Anterior cingulate cortex (tissue), 58 donors: ENCODE measurements at regions not wholly inside any gene's neighbourhood (a gene's known extent, or its start where the extent isn't known, plus 50 kb on each side); places are given as distances from the start of the nearest gene placed in this dataset.
A peak's percentile ranks its signal among the peaks of the same experiment; 100 is the strongest.

Experiments used
- DNase-seq, 58 donors: peaks; one replicate each; lab custom pipeline; 2025; lab: John Stamatoyannopoulos, UW

- DNase-seq: no peak
Observed at GRCh38 chr5:60223342-60223741, 329.8 kb upstream of the PDE4D start.

GRCh38 chr5:60219921-60220320 lies 326.4 kb upstream of the PDE4D start:
- DNase-seq: no peak

- DNase-seq: no peak
Observed at GRCh38 chr5:60210810-60211209, 317.3 kb upstream of the PDE4D start.

DNA sequence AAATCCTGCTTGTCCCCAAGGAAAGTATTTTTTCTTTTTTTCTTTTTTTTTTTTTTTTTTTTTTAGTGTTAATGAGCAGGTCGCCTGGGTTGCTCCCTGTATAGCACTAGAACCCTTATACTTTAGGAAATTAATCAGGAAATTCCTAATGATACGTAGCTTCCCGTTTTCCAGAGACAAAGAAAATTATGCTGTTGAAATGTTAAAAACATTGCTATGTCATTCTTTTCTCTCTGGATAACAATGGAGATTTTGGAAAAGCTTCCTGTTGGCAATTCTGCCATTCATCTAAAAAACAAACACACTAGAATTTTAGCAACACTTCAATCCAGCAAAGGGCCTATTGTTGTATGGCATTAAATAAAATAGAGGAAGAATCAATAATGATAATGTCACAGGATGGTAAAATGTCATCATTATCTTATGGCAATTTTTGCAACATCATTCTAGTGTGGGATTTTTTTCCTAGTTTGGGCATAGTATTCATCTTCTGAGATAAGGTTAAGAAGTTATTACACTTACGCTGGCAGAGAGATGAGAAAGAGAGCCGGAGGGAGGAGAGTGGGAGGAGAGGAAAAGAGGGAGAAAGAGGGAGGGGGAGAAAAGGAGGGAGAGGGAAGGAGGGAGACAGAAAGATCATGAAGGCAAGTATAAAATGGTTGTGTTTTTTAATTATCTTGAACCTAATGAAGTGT lies 315.8 kb upstream of the PDE4D start:
- no peak for DNase-seq

GRCh38 chr5:60208716-60209115 lies 315.2 kb upstream of the PDE4D start:
- no peak for DNase-seq

DNA sequence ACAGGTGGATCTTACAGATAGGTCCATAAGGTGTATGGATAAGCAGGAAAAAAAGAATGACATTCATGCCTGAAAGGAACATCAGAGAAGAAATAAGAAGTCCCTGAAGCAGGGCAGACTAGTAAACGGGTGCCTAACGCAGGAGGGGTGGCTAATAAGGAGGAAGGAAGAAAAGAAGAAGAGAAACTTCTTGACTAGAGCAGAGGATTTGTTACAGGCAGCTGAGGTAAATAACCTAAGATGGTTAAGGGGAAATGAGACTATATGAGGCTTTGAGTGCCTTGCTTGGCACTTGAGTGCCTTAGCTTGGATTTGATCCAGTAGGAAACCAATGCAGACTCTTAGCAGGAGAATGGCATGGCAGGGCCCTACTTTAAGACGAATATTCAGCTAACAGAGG lies 313.5 kb upstream of the PDE4D start:
- no peak for DNase-seq

DNA sequence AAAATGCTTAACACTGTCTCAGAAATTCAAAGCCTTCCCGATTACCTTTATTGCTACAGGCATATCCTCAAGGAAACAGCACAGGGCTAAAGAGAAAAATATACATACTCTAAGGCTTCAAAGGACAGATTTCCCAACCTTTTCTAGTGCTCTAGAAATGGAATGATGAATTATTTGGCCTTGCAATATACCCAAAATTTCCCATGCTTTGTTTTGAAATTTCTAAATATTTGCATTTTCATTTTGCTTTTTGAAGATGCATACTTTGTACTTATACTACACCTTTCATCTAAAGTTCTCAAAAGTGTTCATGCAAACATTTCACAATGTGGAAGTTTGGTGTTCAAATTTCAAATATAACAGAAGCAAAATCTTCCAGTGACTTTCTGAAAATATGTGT lies 312.7 kb upstream of the PDE4D start:
- no peak for DNase-seq

DNA sequence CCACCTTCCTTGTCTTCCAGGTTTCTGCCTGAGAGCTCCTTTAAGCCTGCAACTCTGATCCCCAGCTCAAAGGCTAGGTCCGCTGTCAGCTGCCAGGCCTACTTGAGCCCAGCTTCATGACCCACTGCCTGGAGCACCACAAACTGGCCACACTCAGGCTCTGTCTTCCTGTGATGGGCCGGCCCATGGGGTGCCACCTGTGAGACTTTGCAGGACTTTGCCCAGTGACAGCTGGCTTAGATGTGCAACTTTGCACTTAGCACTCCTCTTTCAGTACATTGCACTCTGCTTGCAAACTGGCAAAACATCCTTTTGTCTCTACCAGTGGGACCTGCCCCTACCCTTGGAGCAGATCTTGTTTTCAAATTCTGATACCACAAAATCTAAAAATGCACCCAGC lies 311.5 kb upstream of the PDE4D start:
- no peak for DNase-seq

DNA sequence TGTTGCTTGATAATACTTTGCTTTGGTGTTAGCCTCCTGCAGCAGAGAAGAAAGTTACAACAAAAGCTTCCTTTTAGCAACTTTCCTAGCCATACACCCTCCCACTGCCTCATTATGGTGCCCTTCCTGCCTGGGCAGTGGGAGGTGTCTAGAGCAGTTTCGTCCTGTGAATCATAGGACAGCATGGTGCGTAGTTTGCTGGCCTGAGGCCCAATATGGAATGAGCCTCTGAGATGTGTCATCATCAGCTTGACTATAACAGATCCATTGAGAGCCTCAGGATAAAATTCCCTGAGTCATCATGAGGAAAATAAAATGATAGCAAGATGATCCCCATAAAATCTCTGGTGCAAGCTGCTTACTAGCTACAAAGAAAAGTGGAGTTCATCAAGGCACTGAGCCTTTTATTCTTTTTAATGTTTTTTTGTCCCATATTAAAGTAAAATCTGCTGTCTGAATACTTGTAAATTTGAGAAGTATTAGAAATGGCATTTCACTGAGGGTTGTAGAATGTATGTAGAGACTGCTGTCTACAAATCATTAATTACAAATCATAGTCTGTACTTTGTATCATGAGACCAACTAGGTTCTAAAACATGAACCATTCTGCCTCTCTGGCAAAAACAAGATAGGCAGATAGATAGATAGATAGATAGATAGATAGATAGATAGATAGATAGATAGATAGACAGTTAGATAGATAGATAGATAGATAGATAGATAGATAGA lies 303.0 kb upstream of the PDE4D start:
- DNase-seq: peak in 25 of 58 donors; percentile 1 to 60 (median 20)

GRCh38 chr5:60195551-60195950 lies 302.0 kb upstream of the PDE4D start:
- DNase-seq: no peak

GRCh38 chr5:60195083-60195482 lies 301.6 kb upstream of the PDE4D start:
- DNase-seq: no peak

DNA sequence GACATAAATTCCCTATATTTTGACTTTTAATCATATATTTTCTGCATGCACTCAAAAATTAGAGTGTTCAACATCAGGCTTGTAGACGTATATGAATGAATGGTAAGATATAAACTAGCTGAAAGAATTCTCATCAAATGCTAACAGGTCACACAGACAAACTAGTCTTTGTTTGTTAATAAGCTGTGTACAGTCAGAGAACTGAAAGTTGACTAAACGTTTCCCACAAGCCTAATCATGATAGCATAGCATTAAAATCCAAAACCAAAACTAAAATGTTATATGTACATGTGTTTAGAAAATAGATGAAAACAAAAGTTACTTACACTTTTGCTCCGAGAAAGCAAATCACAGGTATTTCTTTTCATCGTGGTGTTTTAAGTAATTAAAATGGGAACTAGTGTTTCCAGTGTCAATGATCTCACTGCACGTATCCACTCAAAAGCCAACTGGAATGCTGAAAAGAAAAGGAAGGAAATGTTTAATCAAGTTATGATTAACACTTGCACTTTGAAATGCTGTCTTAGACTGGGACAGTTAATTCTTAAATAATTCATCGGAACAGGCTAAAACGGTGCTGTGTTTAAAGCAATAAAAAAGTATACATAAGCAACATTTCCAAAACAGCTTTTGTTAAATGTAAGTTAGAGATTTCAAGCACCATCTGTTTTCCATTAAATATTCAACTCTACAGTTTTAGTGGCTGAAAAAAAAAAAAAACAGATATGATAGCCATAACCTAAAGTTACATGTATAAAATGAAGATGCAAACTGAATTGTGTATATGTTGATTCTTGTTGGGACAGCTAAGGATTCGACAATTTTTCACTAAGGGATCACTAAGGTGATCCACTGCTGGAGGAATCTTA lies 291.9 kb upstream of the PDE4D start:
- no peak for DNase-seq

- no peak for DNase-seq
Observed at GRCh38 chr5:60184606-60185005, 291.1 kb upstream of the PDE4D start.

- DNase-seq: no peak
Observed at GRCh38 chr5:60183881-60184280, 290.4 kb upstream of the PDE4D start.

DNA sequence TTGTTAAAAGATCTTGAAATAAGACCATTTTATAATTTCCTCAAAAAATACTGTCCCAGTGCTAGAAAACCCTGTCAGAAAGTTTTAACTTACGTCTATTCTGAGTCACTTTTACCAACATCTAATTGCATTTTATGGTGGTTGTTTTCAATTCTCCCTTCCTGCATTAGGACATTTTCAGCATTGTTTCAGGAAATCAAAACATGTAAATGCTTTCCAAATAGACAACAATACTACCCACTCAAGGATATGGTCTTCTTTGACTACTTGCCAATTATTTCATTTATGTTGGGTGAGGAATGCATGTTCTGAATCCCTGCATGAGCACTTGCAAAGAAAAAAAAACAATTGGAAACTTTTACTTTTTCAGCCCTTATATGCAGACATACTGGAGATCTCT lies 284.6 kb upstream of the PDE4D start:
- no peak for DNase-seq

- no peak for DNase-seq
Observed at GRCh38 chr5:60177596-60177995, 284.1 kb upstream of the PDE4D start.

DNA sequence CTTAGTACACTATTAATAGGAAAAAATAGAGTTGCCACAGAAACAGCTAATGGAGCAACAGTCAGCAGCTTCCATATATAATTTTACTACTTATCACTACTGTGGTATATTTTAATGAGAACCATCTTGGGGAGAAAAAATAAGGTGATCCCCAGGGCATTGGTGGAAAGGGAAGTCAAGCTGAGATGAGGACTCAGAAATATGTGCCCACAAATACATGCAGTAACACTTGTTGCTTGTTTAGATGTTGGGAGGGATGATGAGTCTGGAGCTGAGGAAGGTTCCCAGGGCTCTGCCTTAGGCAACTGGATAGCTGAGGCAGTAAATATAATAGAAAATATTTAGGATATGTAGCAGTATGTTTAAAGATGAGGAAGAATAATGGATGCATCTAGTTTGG lies 280.1 kb upstream of the PDE4D start:
- no peak for DNase-seq

DNA sequence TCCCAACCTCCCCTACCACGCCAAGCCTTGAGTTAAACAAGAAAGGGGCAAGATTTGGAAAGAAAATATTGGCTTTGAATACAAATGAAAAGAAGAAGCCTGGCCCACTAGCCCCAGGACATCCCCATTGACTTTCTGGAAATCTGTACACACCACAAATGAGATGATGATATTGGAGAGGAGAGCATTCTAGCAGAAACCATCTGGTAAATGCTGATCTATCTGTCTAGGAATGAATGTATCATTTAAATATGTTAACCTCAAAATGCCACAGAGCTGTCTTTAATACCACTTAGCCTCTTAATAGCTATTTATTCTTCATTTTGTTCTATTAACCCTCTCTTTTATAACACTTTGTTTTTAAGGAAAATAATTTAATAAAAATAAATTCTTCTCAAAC lies 270.2 kb upstream of the PDE4D start:
- no peak for DNase-seq

DNA sequence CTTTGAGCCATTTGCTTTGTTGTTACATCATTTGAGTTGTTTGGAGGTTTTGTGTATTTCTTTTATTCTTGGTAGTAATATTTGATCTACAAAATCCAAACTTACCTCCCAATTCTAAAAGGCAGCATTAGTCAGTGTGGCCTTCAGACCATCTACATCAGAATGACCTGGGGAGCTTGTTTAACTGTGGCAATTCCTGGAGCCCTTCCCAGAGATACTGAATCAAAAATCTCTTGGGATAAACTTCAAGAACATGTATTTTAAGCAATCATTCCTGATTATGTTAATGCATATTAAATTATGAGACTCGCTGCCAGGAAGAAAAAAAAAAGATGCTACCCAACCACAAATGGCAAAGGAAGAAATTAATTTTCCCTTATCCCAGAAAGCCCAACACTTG lies 268.9 kb upstream of the PDE4D start:
- no peak for DNase-seq

GRCh38 chr5:60161340-60161934 lies 267.9 kb upstream of the PDE4D start:
- DNase-seq: no peak

GRCh38 chr5:60149081-60149480 lies 255.6 kb upstream of the PDE4D start:
- no peak for DNase-seq
